ENCODE measurements at regions not wholly inside any gene's neighbourhood (a gene's known extent, or its start where the extent isn't known, plus 50 kb on each side); places are given as distances from the start of the nearest gene placed in this dataset.
"Not testable (repeated sequence)": the region's sequence is repeated elsewhere in the genome, so short reads cannot be mapped to it uniquely, and the experiment has no call there.

- H3K4me3 Mint-ChIP-seq, result no peak overlapping the region
- peaks cover 9% of the 10 kb centered on the region; the same call in 1 of the 2 replicates for H3K36me3 Mint-ChIP-seq (ENCODE audit: low read depth)
- peaks cover 21% of the 10 kb centered on the region for H3K4me1 Mint-ChIP-seq (ENCODE audit: low read depth)
- no peak for DNase-seq
- no peak for TF ChIP-seq CTCF (IDR thresholded peaks at IDR 0.05)
- H3K9me3 Mint-ChIP-seq, result peaks cover 9% of the 10 kb centered on the region; the same call in 1 of the 2 replicates
- no peak overlapping the region for H3K27ac Mint-ChIP-seq
- no peaks in the 10 kb centered on the region for H3K27me3 Mint-ChIP-seq (ENCODE audit: insufficient read depth)
These were observed 747.4 kb upstream of the NECTIN3 start for GRCh38 chr3:110324171-110324705.

- Mint-ChIP-seq H3K36me3 (ENCODE audit: low read depth) (peaks cover 29% of the 10 kb centered on the region; the same call in 1 of the 2 replicates), H3K9me3 (peaks cover 16% of the 10 kb centered on the region), H3K27me3 (ENCODE audit: insufficient read depth) (no peaks in the 10 kb centered on the region), H3K4me3 (peak overlapping the region; percentile 6; the same call in 1 of the 2 replicates), H3K4me1 (ENCODE audit: low read depth) (peaks cover 21% of the 10 kb centered on the region), H3K27ac (peak overlapping the region; percentile 79)
- no peak for TF ChIP-seq CTCF (IDR thresholded peaks at IDR 0.05)
- DNase-seq, result peak; percentile 65
These were observed 743.7 kb upstream of the NECTIN3 start for GRCh38 chr3:110327870-110328269.

GRCh38 chr3:110331562-110331961 is 740.1 kb upstream of the NECTIN3 start:
- H3K4me3 Mint-ChIP-seq; H3K27ac Mint-ChIP-seq; H3K27me3 Mint-ChIP-seq (ENCODE audit: insufficient read depth); DNase-seq: not testable (repeated sequence)
- H3K9me3 Mint-ChIP-seq, result peaks cover 20% of the 10 kb centered on the region
- H3K36me3 Mint-ChIP-seq (ENCODE audit: low read depth), result peaks cover 37% of the 10 kb centered on the region
- H3K4me1 Mint-ChIP-seq (ENCODE audit: low read depth), result peaks cover 15% of the 10 kb centered on the region

- H3K27ac Mint-ChIP-seq, result no peak overlapping the region
- peaks cover 40% of the 10 kb centered on the region for H3K36me3 Mint-ChIP-seq (ENCODE audit: low read depth)
- no peak for DNase-seq
- no peaks in the 10 kb centered on the region for H3K27me3 Mint-ChIP-seq (ENCODE audit: insufficient read depth)
- peaks cover 29% of the 10 kb centered on the region for H3K9me3 Mint-ChIP-seq
- no peak overlapping the region for H3K4me3 Mint-ChIP-seq
- peaks cover 10% of the 10 kb centered on the region for H3K4me1 Mint-ChIP-seq (ENCODE audit: low read depth)
- TF ChIP-seq CTCF (IDR thresholded peaks at IDR 0.05), result no peak
These were observed 739.0 kb upstream of the NECTIN3 start for GRCh38 chr3:110332629-110333028.

- H3K9me3 Mint-ChIP-seq, result peaks cover 19% of the 10 kb centered on the region
- H3K4me1 Mint-ChIP-seq (ENCODE audit: low read depth), result peaks cover 47% of the 10 kb centered on the region
- no peaks in the 10 kb centered on the region; the same call in 1 of the 2 replicates for H3K27me3 Mint-ChIP-seq (ENCODE audit: insufficient read depth)
- TF ChIP-seq CTCF (IDR thresholded peaks at IDR 0.05), result no peak
- peak overlapping the region; percentile 4; the same call in 1 of the 2 replicates for H3K4me3 Mint-ChIP-seq
- H3K36me3 Mint-ChIP-seq (ENCODE audit: low read depth), result peaks cover 23% of the 10 kb centered on the region
- peak overlapping the region; percentile 19 for H3K27ac Mint-ChIP-seq
- peak; percentile 54 for DNase-seq
These were observed 730.6 kb upstream of the NECTIN3 start for GRCh38 chr3:110341047-110341446.

GRCh38 chr3:110343376-110343775 is 728.2 kb upstream of the NECTIN3 start:
- peak; percentile 57 for DNase-seq
- Mint-ChIP-seq H3K4me1 (ENCODE audit: low read depth) (peaks cover 47% of the 10 kb centered on the region), H3K36me3 (ENCODE audit: low read depth) (no peaks in the 10 kb centered on the region; the same call in none of the 2 replicates), H3K4me3 (no peak overlapping the region), H3K27me3 (ENCODE audit: insufficient read depth) (no peaks in the 10 kb centered on the region; the same call in 1 of the 2 replicates), H3K9me3 (peaks cover under 1% of the 10 kb centered on the region; the same call in 1 of the 2 replicates), H3K27ac (peak overlapping the region; percentile 78)
- no peak for TF ChIP-seq CTCF (IDR thresholded peaks at IDR 0.05)

Measured in HFFc6 (cell line).